Prostate gland (tissue), 2 donors: ENCODE measurements at regions not wholly inside any gene's neighbourhood (a gene's known extent, or its start where the extent isn't known, plus 50 kb on each side); places are given as distances from the start of the nearest gene placed in this dataset.

Experiments used
- CTCF ChIP-seq, 4 experiments: fragments of 200-600 bp in 2 of 4; fragments of 450-650 bp in 2 of 4; sonication (generic) in 2 of 4; IDR thresholded peaks; 1 replicate in 3 of 4; 2 replicates in 1 of 4; pipeline ENCODE4 v1.5.1; 2016 to 2019; ENCODE audit warnings: antibody characterized with exemption in 4 of 4, mild to moderate bottlenecking in 2 of 4, moderate library complexity in 2 of 4
- POLR2A ChIP-seq: fragments of 450-650 bp; IDR thresholded peaks from one replicate; pipeline ENCODE4 v1.6.1; 2016; ENCODE audit warnings: antibody characterized with exemption, mild to moderate bottlenecking

- TF ChIP-seq POLR2A (no peak), CTCF (IDR thresholded peaks at IDR 0.05) (no peak)
Observed at GRCh38 chr21:19987671-19988070, 1010.5 kb upstream of the NCAM2 start.
